Stomach (tissue), 8 donors: ENCODE measurements at regions not wholly inside any gene's neighbourhood (a gene's known extent, or its start where the extent isn't known, plus 50 kb on each side); places are given as distances from the start of the nearest gene placed in this dataset.

Experiments used
- DNase-seq, 2 donors: peaks; one replicate each; pipeline versions ENCODE4 v3.0.0 to v3.0.0-alpha.2; 2013 to 2019
- H3K27ac ChIP-seq, 5 donors: fragments of 200-600 bp in 4 of 5; sonication (generic) in 4 of 5; one replicate each; pipeline ENCODE4 v1.5.1; 2013 to 2019; ENCODE audit warnings: mild to moderate bottlenecking in 1 of 5, moderate library complexity in 1 of 5
- H3K27me3 ChIP-seq, 3 donors: fragments of 200-600 bp; sonication (generic); one replicate each; pipeline ENCODE4 v1.5.1; 2017 to 2019; ENCODE audit warnings: mixed run types in 1 of 3
- H3K36me3 ChIP-seq, 4 donors: fragments of 200-600 bp; sonication (generic); 1 replicate in 3 of 4; 2 replicates in 1 of 4; pipeline ENCODE4 v1.5.1; 2016 to 2019
- H3K4me1 ChIP-seq, 4 donors: fragments of 200-600 bp; sonication (generic); one replicate each; pipeline ENCODE4 v1.5.1; 2016 to 2019
- H3K4me3 ChIP-seq, 4 donors: fragments of 200-600 bp; sonication (generic) in 3 of 4; one replicate each; pipeline ENCODE4 v1.5.1; 2016 to 2019; ENCODE audit warnings: mild to moderate bottlenecking in 1 of 4
- H3K9me3 ChIP-seq, 4 donors: fragments of 200-600 bp; sonication (generic); one replicate each; pipeline ENCODE4 v1.5.1; 2016 to 2019
- EP300 ChIP-seq: sonication (generic); formaldehyde crosslinking; IDR thresholded peaks from one replicate; pipeline ENCODE4 v1.6.1; 2017; ENCODE audit warnings: antibody characterized with exemption
- POLR2A ChIP-seq, 4 donors: fragments of 450-650 bp; IDR thresholded peaks; one replicate each; pipeline ENCODE4 v1.6.1; 2016; ENCODE audit warnings: antibody characterized with exemption in 4 of 4, control low read depth in 2 of 4, mild to moderate bottlenecking in 1 of 4, moderate library complexity in 1 of 4
- POLR2AphosphoS5 ChIP-seq, 3 donors: sonication (generic); formaldehyde crosslinking; IDR thresholded peaks; one replicate each; pipeline ENCODE4 v1.6.1; 2016; ENCODE audit warnings: antibody characterized with exemption in 3 of 3
- WGBS, 5 donors: extraction: QIAGEN DNeasy Blood & Tissue Kit in 3 of 5; methylation state at CpG; one replicate each; pipeline versions ENCODE4 v1.1.5 to v1.1.7; 2013 to 2018; 5-methylcytosine and 5-hydroxymethylcytosine counted together
- intact Hi-C: fragments of 100-400 bp; cut with DNase I; formaldehyde crosslinking; loops from one replicate; pipeline ENCODE4 v1.15.1; 2023; ENCODE audit warnings: low total_unique reads
- small RNA-seq, 4 donors: library from RNA; depleted of rRNA; stranded (forward); fragments of <200 nt; gene quantifications; one replicate each; pipeline ENCODE3, GENCODE V24; 2016
- TF ChIP-seq, protein P1 (sequence below), 7 experiments: fragments of 450-650 bp in 4 of 7; fragments of 200-600 bp in 3 of 7; sonication (generic) in 3 of 7; IDR thresholded peaks; one replicate each; pipeline ENCODE4 v1.5.1; 2016 to 2019; ENCODE audit warnings: antibody characterized with exemption in 7 of 7, control low read depth in 2 of 7, mild to moderate bottlenecking in 1 of 7
- donor health status: healthy with polysubstance abuse.
- donor health status: Bipolar disorder and iron deficiency.
- donor health status: healthy.

DNA sequence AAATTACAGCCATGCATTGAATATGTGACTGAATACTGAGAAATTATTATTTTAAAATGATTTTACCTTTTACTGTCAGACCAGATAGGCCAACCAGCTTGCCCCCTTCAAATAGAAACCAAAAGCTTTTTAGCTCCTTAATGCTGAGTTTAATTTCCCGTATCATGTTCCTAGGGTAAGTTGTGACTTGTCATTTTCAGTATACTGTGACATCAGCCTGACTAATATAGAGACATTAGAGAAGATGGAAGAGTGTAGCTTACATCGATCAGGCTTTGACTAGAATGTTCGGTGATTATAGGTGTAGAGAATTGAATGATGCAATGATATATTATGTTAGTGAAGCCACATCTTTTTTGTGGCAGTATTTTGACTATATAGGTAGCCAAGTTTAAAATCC, 50.6 kb upstream of the ZEB2 start:
- TF ChIP-seq POLR2A (IDR thresholded peaks at IDR 0.05) (no peak), EP300 (no peak), POLR2AphosphoS5 (IDR thresholded peaks at IDR 0.05) (no peak)
- TF ChIP-seq, protein P1, sequence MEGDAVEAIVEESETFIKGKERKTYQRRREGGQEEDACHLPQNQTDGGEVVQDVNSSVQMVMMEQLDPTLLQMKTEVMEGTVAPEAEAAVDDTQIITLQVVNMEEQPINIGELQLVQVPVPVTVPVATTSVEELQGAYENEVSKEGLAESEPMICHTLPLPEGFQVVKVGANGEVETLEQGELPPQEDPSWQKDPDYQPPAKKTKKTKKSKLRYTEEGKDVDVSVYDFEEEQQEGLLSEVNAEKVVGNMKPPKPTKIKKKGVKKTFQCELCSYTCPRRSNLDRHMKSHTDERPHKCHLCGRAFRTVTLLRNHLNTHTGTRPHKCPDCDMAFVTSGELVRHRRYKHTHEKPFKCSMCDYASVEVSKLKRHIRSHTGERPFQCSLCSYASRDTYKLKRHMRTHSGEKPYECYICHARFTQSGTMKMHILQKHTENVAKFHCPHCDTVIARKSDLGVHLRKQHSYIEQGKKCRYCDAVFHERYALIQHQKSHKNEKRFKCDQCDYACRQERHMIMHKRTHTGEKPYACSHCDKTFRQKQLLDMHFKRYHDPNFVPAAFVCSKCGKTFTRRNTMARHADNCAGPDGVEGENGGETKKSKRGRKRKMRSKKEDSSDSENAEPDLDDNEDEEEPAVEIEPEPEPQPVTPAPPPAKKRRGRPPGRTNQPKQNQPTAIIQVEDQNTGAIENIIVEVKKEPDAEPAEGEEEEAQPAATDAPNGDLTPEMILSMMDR (IDR thresholded peaks at IDR 0.05): no peak
- Histone ChIP-seq H3K9me3 (no peaks in the 10 kb centered on the region), H3K27ac (no peak overlapping the region), H3K36me3 (no peaks in the 10 kb centered on the region), H3K4me1 (no peaks in the 10 kb centered on the region), H3K4me3 (no peak overlapping the region), H3K27me3 (no peaks in the 10 kb centered on the region)
- intact Hi-C loops: no loop called here
- DNase-seq: no peak
- 77 to 92% (median 85%) methylated on average over 3 of the region's 3 CpGs for WGBS, 5 donors

Small RNA genes in the stretch of these regions (small RNA-seq; reads per million reads assigned to genes)
- gene RF00019: 0 reads per million in 4 donors
- 0 reads per million in 4 donors for gene RF01992
- gene RNA5SP106: 0 reads per million in 4 donors
- 0 reads per million in 4 donors for gene RNU6-692P
- 0 reads per million in 4 donors for gene RNU6-715P
- 0 reads per million in 4 donors for gene RNU7-2P
